GM12891 (cell line): ENCODE measurements at regions not wholly inside any gene's neighbourhood (a gene's known extent, or its start where the extent isn't known, plus 50 kb on each side); places are given as distances from the start of the nearest gene placed in this dataset.

ENCODE experiments used
- POLR2AphosphoS5 ChIP-seq: IDR thresholded peaks from 2 replicates; pipeline ENCODE4 v1.6.1; 2011; ENCODE audit warnings: low read depth, low read length, control low read depth
- TAF1 ChIP-seq: IDR thresholded peaks from 2 replicates; pipeline ENCODE4 v1.6.1; 2011; ENCODE audit warnings: low read depth, low read length, control low read depth

- TF ChIP-seq TAF1 (no peak), POLR2AphosphoS5 (no peak)
These were observed 262.1 kb upstream of the ST6GAL2 start for GRCh38 chr2:107148055-107148454.
